ENCODE measurements at regions not wholly inside any gene's neighbourhood (a gene's known extent, or its start where the extent isn't known, plus 50 kb on each side); places are given as distances from the start of the nearest gene placed in this dataset.

DNA sequence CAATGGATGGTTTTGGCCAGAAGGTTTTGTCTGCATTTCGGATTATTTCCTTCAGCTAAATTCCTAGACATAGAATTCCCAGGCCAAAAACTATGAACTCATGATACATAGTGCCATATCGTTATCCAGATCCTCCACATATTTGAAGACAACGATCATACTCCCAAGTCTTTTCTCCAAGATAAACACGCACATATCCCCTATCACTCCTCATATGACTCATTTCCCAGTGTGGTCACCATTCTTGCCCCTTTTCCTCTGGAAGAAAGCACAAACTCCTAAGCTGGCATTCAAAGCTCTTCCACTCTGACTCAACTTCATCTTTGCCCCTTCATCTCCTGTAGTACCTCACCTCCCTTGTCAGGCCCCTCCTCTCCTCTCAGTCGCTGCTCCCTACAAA is 277.6 kb downstream of the PLPP3 start:
- Histone ChIP-seq H3K4me1 (ENCODE audit: control insufficient read depth, insufficient read depth, low read length) (no peaks in the 10 kb centered on the region), H3K4me3 (ENCODE audit: low read length) (no peak overlapping the region), H3K9me3 (replicated peaks; ENCODE audit: control insufficient read depth, low read depth, low read length) (no peaks in the 10 kb centered on the region), H3K27ac (ENCODE audit: low read length) (no peak overlapping the region), H3K36me3 (ENCODE audit: control insufficient read depth, insufficient read depth, low read length) (no peaks in the 10 kb centered on the region), H3K27me3 (ENCODE audit: control insufficient read depth, insufficient read depth, low read length) (no peaks in the 10 kb centered on the region)
- WGBS (ENCODE audit: insufficient coverage) = 64% methylated on average over 5 of the region's 5 CpGs
- DNase-seq = no peak

DNA sequence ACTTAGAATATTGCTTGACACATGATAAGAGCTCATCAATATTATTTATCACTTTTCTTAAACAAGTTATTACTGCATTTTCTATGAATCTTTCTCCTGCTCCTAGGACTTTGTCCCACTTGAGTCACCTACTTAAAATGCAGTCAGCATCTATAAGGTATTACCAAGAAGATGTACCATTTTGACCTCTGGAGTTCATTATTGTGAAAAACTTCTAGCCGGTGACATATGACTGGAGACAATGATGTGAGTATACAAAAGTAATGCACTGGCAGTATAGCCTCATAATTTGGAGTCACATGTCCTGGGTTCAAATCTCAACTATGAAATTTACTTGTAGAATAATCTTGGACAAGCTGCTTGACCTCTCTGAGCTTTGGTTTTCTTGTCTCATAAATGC is 278.5 kb downstream of the PLPP3 start:
- Histone ChIP-seq H3K27ac (ENCODE audit: low read length) (no peak overlapping the region), H3K9me3 (replicated peaks; ENCODE audit: control insufficient read depth, low read depth, low read length) (no peaks in the 10 kb centered on the region), H3K4me3 (ENCODE audit: low read length) (no peak overlapping the region), H3K27me3 (ENCODE audit: control insufficient read depth, insufficient read depth, low read length) (no peaks in the 10 kb centered on the region), H3K4me1 (ENCODE audit: control insufficient read depth, insufficient read depth, low read length) (no peaks in the 10 kb centered on the region), H3K36me3 (ENCODE audit: control insufficient read depth, insufficient read depth, low read length) (no peaks in the 10 kb centered on the region)
- DNase-seq = no peak
- WGBS (ENCODE audit: insufficient coverage) = 100% methylated on average over 1 of the region's 1 CpG

DNA sequence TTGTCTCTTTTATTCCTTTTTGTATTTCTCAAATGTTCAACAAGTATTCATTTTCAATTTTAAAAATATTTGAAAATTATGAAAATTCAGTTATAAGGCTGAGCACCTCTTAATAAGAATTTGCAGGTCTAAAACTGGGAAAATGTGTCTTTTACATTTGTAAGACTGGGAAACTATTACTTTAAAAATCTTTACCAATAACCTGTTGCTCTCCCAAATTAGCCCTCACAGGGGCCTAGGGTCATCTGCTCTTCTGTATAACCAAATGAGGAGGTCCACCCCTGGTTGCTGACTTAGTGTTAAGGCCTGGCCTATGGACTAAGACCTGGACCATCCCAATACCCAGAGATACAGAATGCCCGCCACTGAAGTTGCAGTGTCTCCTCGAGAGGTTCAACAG is 280.5 kb downstream of the PLPP3 start:
- Histone ChIP-seq H3K4me3 (ENCODE audit: low read length) (no peak overlapping the region), H3K4me1 (ENCODE audit: control insufficient read depth, insufficient read depth, low read length) (no peaks in the 10 kb centered on the region), H3K36me3 (ENCODE audit: control insufficient read depth, insufficient read depth, low read length) (no peaks in the 10 kb centered on the region), H3K27me3 (ENCODE audit: control insufficient read depth, insufficient read depth, low read length) (no peaks in the 10 kb centered on the region), H3K9me3 (replicated peaks; ENCODE audit: control insufficient read depth, low read depth, low read length) (no peaks in the 10 kb centered on the region), H3K27ac (ENCODE audit: low read length) (no peak overlapping the region)
- WGBS (ENCODE audit: insufficient coverage) = 88% methylated on average over 1 of the region's 2 CpGs
- no peak for DNase-seq

DNA sequence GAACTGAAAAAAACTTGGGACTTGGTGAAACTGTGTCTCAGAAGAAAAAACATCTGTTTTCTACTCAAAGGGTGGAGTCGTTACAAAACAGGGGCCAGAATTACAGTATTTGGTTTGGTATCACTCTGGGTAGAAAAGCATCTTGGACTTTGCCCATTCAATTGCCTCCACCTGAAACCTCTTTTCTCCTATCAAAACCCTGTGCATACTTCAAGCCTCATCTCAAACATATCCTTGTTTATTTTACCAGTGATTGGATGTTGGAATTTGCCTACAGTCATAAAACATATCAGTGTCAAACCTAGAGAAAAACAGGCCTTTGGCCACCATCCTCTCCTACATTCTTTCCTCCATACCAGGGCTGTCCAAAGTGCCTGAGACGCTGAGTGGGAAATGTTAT is 281.5 kb downstream of the PLPP3 start:
- Histone ChIP-seq H3K27ac (ENCODE audit: low read length) (no peak overlapping the region), H3K4me1 (ENCODE audit: control insufficient read depth, insufficient read depth, low read length) (no peaks in the 10 kb centered on the region), H3K27me3 (ENCODE audit: control insufficient read depth, insufficient read depth, low read length) (no peaks in the 10 kb centered on the region), H3K36me3 (ENCODE audit: control insufficient read depth, insufficient read depth, low read length) (no peaks in the 10 kb centered on the region), H3K4me3 (ENCODE audit: low read length) (no peak overlapping the region), H3K9me3 (replicated peaks; ENCODE audit: control insufficient read depth, low read depth, low read length) (no peaks in the 10 kb centered on the region)
- WGBS (ENCODE audit: insufficient coverage) = no CpG with 5 or more reads among the region's 2 CpGs
- DNase-seq = no peak

DNA sequence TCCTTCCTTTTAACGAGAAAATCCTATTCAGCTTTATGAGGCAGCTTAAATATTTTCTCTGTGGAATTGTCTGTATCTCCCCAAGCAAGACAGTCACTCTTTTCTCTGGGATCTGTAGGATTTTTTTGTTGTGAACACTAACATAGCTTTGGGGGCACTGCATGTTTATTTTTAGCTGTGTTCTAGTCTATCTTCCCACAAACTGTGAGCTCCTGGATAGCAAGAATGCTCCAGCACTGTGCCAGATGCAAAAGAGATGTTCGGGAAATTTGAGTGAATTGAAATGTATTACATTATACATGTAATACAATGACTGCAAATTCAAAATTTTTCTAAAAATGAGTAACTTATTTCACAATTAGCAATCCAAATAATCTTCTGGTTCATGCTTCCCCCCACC is 282.2 kb downstream of the PLPP3 start:
- DNase-seq = no peak
- Histone ChIP-seq H3K4me3 (ENCODE audit: low read length) (no peak overlapping the region), H3K9me3 (replicated peaks; ENCODE audit: control insufficient read depth, low read depth, low read length) (no peaks in the 10 kb centered on the region), H3K36me3 (ENCODE audit: control insufficient read depth, insufficient read depth, low read length) (no peaks in the 10 kb centered on the region), H3K27ac (ENCODE audit: low read length) (no peak overlapping the region), H3K27me3 (ENCODE audit: control insufficient read depth, insufficient read depth, low read length) (no peaks in the 10 kb centered on the region), H3K4me1 (ENCODE audit: control insufficient read depth, insufficient read depth, low read length) (no peaks in the 10 kb centered on the region)
- no CpG with 5 or more reads among the region's 2 CpGs for WGBS (ENCODE audit: insufficient coverage)

DNA sequence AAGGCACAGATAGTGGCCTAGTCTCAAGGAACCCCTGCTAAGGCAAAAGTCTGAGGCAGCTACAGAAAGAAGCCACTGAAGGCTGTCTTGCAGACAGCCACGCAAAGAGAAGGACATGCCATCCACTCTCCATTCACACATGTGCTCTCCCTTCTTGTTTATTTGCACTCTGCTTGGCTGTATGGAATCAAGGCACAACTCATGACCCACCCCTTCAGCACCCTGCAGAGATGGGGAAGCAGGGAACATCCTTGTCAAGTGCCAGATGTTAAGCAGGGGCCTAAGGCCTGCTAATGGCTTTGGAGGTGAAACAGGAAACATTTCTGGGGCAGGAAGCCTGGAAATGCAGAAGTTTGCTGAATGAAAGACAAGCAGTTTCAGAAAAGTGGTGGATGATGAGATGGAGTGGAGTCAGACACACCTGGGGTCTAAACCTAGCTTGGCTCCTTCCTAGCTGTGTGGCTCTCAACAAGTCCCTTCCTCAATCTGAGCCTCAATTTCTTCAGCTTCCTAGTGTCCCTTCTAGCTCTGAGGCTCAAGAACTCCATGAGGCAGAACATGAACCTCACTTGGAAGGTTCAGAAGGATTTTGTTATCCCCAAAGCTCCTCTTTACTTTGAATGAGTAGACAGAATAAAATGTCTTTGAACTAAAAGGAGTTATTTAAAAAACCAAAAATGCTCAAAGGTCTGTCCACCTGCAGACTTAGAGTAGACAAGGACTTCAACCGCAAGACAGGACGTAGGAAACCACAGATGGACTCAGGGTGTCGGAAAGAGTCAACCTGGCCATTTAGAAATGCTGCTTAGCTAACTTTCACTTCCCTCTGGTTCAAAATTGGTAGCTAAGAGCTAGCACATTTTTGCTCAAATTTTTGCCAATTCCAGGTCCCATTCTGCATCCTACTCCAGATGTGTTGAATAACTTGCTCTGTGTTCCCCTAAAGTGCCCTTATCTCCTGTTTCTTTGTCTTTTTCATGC is 283.1 kb downstream of the PLPP3 start:
- Histone ChIP-seq H3K27ac (ENCODE audit: low read length) (no peak overlapping the region), H3K36me3 (ENCODE audit: control insufficient read depth, insufficient read depth, low read length) (no peaks in the 10 kb centered on the region), H3K4me1 (ENCODE audit: control insufficient read depth, insufficient read depth, low read length) (peaks cover 4% of the 10 kb centered on the region), H3K9me3 (replicated peaks; ENCODE audit: control insufficient read depth, low read depth, low read length) (no peaks in the 10 kb centered on the region), H3K4me3 (ENCODE audit: low read length) (no peak overlapping the region), H3K27me3 (ENCODE audit: control insufficient read depth, insufficient read depth, low read length) (no peaks in the 10 kb centered on the region)
- no peak for DNase-seq
- 82% methylated on average over 3 of the region's 4 CpGs for WGBS (ENCODE audit: insufficient coverage)

DNA sequence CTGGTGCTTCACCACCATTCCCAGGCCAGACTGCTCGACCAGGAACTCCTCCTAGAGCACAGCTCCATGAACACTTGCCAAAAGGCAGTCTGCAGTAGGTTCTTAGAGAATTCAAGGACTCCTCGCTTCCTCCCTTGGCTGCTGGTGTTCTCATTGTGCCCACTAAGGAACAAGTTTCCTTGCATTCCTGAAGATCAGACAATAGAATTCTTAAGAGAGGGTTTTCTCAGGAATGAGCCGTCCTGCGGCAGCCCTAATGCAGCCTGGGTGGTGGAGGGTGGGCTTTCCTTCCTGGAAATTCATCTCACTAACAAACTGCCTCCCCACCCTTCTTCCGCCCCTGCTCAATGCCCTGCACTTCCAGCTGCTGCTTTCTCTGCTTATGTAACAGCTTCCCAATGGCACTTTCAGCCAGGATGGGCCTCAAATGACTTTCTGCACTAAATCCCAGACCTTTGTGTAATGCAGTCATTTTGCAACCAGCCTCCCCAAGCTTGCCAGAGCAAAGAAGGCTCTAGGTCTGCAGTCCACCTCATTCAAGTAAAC is 287.9 kb downstream of the PLPP3 start:
- DNase-seq = peak; percentile 30
- no peak overlapping the region for H3K27ac ChIP-seq (ENCODE audit: low read length)

DNA sequence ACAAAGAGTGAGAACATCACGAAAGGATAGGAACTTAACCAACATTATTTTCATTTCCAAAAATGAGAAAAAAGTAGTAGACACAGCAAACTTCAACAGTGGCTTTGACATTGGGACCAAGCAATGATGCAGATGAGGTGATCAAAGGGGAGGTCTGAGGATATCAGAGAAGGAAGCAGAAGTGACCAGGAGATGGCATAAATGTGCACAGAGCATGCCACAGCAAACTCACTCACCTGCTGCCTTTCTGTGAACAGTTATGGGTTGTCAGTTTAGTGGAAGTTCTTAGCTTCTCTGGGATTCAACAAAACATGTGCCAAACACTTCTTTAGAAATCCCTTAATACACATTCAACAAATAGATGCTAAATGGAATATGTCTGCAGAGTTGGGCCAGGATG is 290.1 kb downstream of the PLPP3 start:
- Histone ChIP-seq H3K36me3 (ENCODE audit: control insufficient read depth, insufficient read depth, low read length) (no peaks in the 10 kb centered on the region), H3K27ac (ENCODE audit: low read length) (no peak overlapping the region), H3K4me1 (ENCODE audit: control insufficient read depth, insufficient read depth, low read length) (peaks cover 24% of the 10 kb centered on the region), H3K9me3 (replicated peaks; ENCODE audit: control insufficient read depth, low read depth, low read length) (no peaks in the 10 kb centered on the region), H3K27me3 (ENCODE audit: control insufficient read depth, insufficient read depth, low read length) (no peaks in the 10 kb centered on the region), H3K4me3 (ENCODE audit: low read length) (no peak overlapping the region)
- no peak for DNase-seq
- no CpG with 5 or more reads among the region's 1 CpG for WGBS (ENCODE audit: insufficient coverage)

More for the DNA sequence above, 287.9 kb downstream of the PLPP3 start:
- 69% methylated on average over 2 of the region's 5 CpGs for WGBS (ENCODE audit: insufficient coverage)
- H3K27me3 ChIP-seq (ENCODE audit: control insufficient read depth, insufficient read depth, low read length) = no peaks in the 10 kb centered on the region
- H3K4me1 ChIP-seq (ENCODE audit: control insufficient read depth, insufficient read depth, low read length) = peaks cover 8% of the 10 kb centered on the region
- H3K36me3 ChIP-seq (ENCODE audit: control insufficient read depth, insufficient read depth, low read length) = no peaks in the 10 kb centered on the region
- H3K9me3 ChIP-seq (replicated peaks; ENCODE audit: control insufficient read depth, low read depth, low read length) = no peaks in the 10 kb centered on the region
- H3K4me3 ChIP-seq (ENCODE audit: low read length) = no peak overlapping the region

DNA sequence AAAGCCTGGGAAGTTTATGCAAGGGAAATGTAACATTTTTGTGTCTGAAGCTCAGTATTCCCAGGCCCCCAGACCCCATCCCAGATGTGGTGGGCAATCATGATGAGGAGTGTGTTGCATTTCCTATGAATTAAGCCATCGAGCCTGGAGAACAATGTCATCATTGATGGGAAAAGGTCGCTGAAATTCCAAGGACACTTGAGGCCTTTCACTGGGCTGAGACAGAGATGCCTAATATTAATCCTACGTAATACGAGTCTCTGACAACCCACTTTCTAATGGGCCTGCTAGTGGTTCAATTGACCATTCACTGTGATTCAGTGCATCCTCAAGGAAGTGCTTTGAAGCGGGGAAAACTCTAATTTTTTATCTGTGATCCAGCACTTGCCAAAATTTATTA is 291.6 kb downstream of the PLPP3 start:
- H3K27ac ChIP-seq (ENCODE audit: low read length) = no peak overlapping the region
- WGBS (ENCODE audit: insufficient coverage) = 79% methylated on average over 4 of the region's 5 CpGs
- no peaks in the 10 kb centered on the region for H3K27me3 ChIP-seq (ENCODE audit: control insufficient read depth, insufficient read depth, low read length)
- H3K36me3 ChIP-seq (ENCODE audit: control insufficient read depth, insufficient read depth, low read length) = no peaks in the 10 kb centered on the region
- DNase-seq = no peak
- H3K9me3 ChIP-seq (replicated peaks; ENCODE audit: control insufficient read depth, low read depth, low read length) = no peaks in the 10 kb centered on the region
- H3K4me1 ChIP-seq (ENCODE audit: control insufficient read depth, insufficient read depth, low read length) = peaks cover 24% of the 10 kb centered on the region
- H3K4me3 ChIP-seq (ENCODE audit: low read length) = no peak overlapping the region

DNA sequence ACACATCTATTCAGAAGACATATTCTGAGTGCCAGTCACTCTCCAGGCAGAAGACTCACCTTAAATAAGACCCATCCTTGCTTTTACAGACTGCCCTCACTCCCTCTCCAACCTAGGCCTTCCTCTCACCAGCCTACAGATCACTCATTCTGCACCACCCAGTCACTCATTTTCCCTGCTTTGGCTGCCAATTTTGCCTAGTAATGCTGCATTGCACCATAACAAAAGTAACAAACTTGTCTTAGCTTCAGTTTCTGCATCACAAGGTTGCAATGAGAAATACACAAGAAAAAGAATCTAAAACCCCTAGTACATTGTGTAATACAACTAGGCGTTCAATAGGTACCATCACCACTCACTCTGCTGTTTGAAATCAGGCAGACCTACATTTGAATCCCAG is 292.4 kb downstream of the PLPP3 start:
- Histone ChIP-seq H3K4me1 (ENCODE audit: control insufficient read depth, insufficient read depth, low read length) (peaks cover 24% of the 10 kb centered on the region), H3K36me3 (ENCODE audit: control insufficient read depth, insufficient read depth, low read length) (no peaks in the 10 kb centered on the region), H3K27me3 (ENCODE audit: control insufficient read depth, insufficient read depth, low read length) (no peaks in the 10 kb centered on the region), H3K27ac (ENCODE audit: low read length) (no peak overlapping the region), H3K4me3 (ENCODE audit: low read length) (no peak overlapping the region), H3K9me3 (replicated peaks; ENCODE audit: control insufficient read depth, low read depth, low read length) (no peaks in the 10 kb centered on the region)
- 100% methylated on average over 1 of the region's 1 CpG for WGBS (ENCODE audit: insufficient coverage)
- no peak for DNase-seq
